ENCODE measurements at regions not wholly inside any gene's neighbourhood (a gene's known extent, or its start where the extent isn't known, plus 50 kb on each side); places are given as distances from the start of the nearest gene placed in this dataset.

DNA sequence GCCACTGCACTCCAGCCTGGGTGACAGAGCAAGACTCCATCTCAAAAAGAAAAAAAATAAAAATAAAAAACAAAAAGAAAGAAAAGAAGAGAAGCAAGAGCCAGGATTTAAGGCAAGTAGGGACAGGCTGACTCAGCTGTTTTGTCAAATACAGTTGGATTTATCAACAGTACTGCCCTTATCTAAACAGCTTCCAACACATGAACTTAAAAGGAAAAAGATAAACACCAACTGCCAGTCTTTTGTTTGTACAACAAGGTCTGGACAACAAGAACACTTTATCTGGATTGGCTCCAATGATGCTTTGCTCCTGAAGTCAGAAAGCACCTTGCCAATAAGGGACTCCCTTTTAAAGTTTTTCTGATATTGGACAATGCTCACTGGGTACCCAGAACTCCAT, 886.0 kb downstream of the ADGRL2 start:
- DNase-seq (ENCODE audit: low spot score), result no peak

DNA sequence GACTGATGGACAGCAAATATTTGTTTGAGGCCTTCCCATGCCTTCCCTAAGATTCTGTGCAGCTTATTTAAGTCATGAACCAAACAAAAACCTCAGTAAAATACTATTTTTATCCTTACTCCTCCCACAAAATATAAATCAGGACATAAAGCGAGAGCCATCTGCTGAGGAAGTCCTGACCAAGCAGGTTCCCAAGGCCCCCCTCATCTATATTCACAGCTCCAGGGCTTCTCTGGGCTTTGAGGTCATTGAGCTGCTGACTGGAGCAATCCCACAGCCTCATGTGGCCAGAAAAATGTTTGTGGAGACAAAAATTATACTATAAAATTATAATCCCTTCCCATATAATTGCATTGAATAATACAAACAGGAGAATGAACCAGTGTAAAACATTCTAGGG, 846.2 kb downstream of the ADGRL2 start:
- no peak for DNase-seq (ENCODE audit: low spot score)

GRCh38 chr1:82646336-82646735, 845.6 kb downstream of the ADGRL2 start:
- no peak for DNase-seq (ENCODE audit: low spot score)

DNA sequence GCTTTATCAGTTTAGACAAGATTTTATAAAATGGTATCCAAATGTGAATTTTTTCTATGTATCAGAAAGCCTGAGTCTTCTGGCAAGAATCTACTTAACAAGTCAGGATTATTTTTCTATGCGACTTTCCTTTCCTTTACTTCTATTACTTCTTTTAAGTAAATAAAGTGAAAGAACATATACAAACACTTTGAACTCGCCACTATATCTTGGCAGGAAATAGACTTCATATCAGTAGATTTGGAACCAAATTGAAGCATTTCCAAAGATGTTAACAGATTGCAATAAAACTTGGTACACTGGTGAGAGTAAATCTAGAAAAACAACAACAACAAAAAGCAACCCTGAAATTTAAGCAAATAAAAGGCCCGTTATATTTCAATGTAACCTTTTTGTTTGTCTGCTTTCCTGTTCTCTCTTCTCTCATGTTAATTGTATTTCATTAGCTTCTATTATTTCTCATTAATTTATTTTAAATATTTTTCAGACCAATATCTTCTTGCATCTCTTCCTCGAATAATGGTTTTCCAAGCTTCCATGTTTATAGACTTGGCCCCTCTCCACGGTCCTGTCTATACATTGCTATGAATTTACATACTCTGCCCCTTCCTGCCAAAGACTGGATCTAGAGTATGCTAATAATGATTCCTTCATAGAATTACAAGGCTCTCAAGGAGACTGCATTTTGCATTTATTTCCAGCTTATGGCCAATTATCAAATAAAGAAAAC, 843.6 kb downstream of the ADGRL2 start:
- no peak for DNase-seq (ENCODE audit: low spot score)

DNA sequence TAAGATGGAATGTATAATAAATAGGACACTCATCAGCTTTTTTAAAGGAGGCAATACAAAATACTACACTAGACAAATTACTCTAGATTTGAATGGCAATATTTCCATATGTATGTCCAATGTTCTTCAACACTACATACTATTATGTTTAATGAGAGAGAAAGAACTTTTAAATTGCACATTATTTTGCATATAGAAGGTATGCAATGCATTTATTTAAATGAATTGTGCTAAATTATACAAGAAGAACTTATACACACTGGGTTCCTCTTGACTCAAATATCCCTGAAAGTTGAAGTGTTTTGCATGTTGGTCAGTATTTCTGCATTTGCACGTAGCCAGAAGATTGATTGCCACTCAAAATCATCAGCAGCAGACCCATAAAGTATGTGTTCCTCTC, 839.6 kb downstream of the ADGRL2 start:
- DNase-seq (ENCODE audit: low spot score), result no peak

DNA sequence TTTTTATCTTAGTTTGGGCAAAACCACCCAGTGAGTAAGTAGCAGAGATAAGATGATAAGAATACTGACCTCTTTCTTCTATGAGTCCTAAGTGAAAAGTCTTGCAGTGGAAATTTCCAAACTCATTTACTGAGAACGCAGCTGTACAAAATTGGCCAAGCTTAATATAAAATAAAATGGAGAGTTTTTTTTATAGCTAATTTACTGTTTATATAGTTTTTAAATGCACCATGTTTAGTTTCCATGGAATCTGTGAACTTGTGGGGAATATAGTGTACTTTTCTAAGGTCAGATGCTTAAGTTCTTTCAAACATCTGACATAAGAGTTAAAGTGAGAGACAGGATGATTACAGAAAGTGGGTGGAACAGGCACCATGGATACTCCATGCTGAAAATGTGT, 833.5 kb downstream of the ADGRL2 start:
- DNase-seq (ENCODE audit: low spot score), result no peak

GRCh38 chr1:82632155-82632554, 831.4 kb downstream of the ADGRL2 start:
- no peak for DNase-seq (ENCODE audit: low spot score)

DNA sequence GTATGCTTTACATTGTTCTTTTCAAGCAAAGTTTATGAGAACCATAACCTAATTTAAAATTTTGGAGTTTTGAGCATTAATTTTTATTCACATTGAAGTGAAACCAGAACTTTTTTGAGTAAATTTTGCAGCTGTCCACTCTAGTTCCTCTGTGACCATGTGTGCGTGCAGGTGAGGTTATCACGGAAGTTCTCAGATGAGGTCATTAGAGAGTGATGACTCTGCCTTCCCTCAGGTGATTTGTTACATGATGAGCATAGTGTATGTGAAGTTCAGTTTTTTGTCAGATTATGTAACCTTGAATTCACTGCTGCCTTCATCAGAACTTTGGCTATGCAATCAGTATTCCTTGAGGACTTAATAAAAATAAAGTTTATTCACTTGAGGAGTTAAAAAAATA, 828.2 kb downstream of the ADGRL2 start:
- no peak for DNase-seq (ENCODE audit: low spot score)

GRCh38 chr1:82625537-82625936, 824.8 kb downstream of the ADGRL2 start:
- no peak for DNase-seq (ENCODE audit: low spot score)

DNA sequence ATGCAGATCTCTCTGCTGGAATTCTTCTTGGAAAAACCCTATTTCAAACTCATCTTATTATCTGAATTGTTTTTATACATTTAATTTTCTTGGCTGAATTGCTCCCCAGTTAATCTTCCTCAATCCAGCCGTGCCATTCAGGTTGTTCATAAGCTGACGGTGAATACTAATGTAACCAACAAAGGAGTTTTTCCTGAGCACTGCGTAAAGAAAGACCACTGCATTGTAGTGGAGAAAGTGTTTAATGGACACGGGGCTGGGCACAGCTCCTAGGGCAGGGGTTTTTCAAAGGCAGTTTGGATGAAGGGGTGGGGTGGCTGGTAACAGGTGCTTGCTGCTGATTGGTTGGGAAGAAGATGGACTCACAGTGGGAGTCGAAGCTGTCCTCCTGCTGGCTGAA, 820.3 kb downstream of the ADGRL2 start:
- DNase-seq (ENCODE audit: low spot score), result no peak

GRCh38 chr1:82614090-82614489, 813.4 kb downstream of the ADGRL2 start:
- DNase-seq (ENCODE audit: low spot score), result no peak

GRCh38 chr1:82612986-82613385, 812.3 kb downstream of the ADGRL2 start:
- DNase-seq (ENCODE audit: low spot score), result no peak

DNA sequence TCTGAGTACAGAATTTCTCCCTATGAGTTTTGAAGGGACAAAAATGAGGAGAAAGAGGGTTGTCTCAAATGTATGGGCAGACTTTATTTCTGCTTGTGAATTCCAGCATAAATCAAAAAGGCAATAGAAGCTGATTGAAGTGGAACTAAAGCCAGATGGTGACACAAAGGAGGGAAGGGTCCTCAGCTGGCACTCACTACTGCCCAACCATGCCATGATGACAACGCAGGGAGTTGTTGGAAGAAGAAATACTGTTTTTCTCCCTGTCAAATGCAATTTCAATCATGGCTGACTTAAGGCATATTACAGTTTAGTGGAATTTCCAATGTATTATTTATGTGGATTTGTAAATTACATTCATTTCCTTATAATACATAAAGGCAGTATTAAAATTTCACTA, 805.8 kb downstream of the ADGRL2 start:
- DNase-seq (ENCODE audit: low spot score), result no peak

GRCh38 chr1:82604524-82604923, 803.8 kb downstream of the ADGRL2 start:
- no peak for DNase-seq (ENCODE audit: low spot score)

DNA sequence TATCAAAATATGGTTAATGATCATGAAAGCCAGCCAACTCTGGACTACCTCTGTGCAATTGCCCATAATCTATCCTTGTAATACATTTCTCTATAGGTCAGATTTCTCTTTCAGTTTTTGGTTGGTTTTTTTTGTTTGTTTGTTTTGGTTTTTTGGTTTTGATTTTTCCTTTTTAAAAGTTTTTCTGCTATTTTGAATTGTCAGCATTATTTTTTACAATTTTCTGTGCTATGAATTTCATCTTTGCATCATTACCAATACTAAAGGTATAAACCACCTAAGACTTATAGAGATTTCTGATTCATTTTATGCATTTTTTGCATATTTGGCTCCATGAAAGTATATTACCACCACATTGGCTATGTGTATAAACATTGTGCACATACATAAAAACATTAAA, 799.6 kb downstream of the ADGRL2 start:
- no peak for DNase-seq (ENCODE audit: low spot score)

GRCh38 chr1:82598812-82599211, 798.1 kb downstream of the ADGRL2 start:
- DNase-seq (ENCODE audit: low spot score), result no peak

- DNase-seq (ENCODE audit: low spot score), result no peak
Measured at GRCh38 chr1:82598337-82598736, 797.6 kb downstream of the ADGRL2 start.

GRCh38 chr1:82597649-82598048, 796.9 kb downstream of the ADGRL2 start:
- DNase-seq (ENCODE audit: low spot score), result no peak

DNA sequence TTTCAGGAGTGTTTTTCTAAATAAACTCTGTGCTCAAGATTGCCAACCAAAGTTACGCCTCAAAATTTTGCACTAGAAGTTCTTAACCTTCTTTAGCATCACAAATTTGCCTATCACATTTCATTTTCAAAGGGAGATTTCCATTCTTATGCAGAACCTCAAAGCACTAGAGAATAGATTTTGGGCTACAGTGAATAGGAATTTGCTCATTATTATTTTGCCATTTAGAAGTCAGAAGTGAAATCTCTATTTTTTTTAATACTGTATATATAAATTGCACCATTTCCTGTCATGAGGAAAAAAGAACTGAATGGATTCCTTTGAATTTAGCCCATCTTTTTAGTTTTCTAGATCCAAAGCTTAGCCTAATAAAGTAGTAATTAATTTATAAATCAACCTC, 796.4 kb downstream of the ADGRL2 start:
- DNase-seq (ENCODE audit: low spot score), result no peak

- no peak for DNase-seq (ENCODE audit: low spot score)
Measured at GRCh38 chr1:82593561-82593960, 792.8 kb downstream of the ADGRL2 start.

DNA sequence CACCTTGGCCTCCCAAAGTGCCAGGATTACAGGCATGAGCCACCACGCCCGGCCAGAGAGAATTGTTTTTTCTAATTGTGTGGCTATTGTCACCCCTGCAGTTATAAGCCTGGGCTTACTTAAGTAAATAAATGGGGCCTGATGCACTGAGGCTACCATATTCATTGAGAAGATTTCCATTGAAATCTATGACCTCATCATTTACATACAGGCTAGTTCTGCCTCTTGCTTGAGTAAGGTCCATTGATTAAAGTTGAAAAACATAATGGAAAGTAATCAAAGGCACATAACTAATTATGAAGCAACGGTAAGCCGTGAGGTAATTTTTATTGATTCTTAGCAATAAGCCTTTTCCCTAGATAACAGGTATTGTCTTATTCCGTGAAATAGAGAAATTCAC, 788.9 kb downstream of the ADGRL2 start:
- no peak for DNase-seq (ENCODE audit: low spot score)

- DNase-seq (ENCODE audit: low spot score), result no peak
Measured at GRCh38 chr1:82587371-82587770, 786.6 kb downstream of the ADGRL2 start.

DNA sequence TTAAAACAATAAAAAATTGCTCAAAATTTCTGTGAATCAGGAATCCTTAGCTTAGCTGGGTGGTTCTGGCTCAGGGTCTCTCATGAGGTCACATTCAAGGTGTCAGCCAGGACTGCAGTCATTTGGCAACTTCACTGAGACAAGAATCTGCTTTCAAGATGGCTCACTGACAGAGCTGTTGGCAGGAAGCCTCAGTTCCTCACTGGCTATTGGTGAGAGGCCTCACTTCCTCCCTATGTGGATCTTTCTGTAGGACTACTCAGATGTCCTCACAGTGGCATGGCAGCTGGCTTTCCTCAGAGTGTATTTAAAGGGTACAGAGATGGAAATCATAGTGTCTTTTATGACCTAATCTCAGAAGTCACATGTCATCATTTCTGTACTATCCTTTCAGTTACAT, 785.7 kb downstream of the ADGRL2 start:
- DNase-seq (ENCODE audit: low spot score), result no peak

DNA sequence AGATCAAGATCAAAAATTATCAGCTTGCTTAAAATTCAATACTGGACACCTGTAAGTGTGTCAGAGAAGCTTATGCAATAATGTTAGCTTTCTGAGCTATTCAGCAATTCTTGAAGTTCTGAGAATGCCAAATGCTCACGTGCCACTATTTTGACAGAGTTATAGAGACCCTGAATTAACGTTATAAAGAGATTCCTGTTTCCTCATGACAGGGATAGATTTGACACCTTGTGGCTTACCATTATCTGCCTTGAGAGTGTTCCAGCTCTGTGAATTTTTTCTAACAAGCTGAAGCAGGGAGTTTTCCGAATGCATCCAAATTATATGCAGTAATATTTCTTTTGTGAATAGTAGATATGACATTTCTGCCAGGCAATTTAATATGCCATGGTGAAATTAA, 781.6 kb downstream of the ADGRL2 start:
- DNase-seq (ENCODE audit: low spot score), result no peak

All from SW480 (cell line).